HG02588 (cell line): ENCODE measurements at regions not wholly inside any gene's neighbourhood (a gene's known extent, or its start where the extent isn't known, plus 50 kb on each side); places are given as distances from the start of the nearest gene placed in this dataset.

ENCODE experiments used
- ATAC-seq: cut with Tn5 transposase; IDR thresholded peaks from one replicate; pipeline ENCODE4 v1.9.1; 2021; ENCODE audit warnings: mild to moderate bottlenecking, moderate library complexity; ENCODE audit not compliant: unreplicated experiment

GRCh38 chr4:33161202-33161601 is 2441.0 kb downstream of the PCDH7 start:
- ATAC-seq, result no peak

GRCh38 chr4:33162122-33162521 is 2442.0 kb downstream of the PCDH7 start:
- no peak for ATAC-seq

GRCh38 chr4:33171873-33172525 is 2451.8 kb downstream of the PCDH7 start:
- ATAC-seq, result no peak

- no peak for ATAC-seq
These were observed 2456.4 kb downstream of the PCDH7 start for GRCh38 chr4:33176566-33176965.

GRCh38 chr4:33184657-33185290 is 2464.6 kb downstream of the PCDH7 start:
- ATAC-seq, result peak; percentile 83

- peak; percentile 48 for ATAC-seq
These were observed 2466.9 kb downstream of the PCDH7 start for GRCh38 chr4:33187035-33187434.

GRCh38 chr4:33188733-33189132 is 2468.6 kb downstream of the PCDH7 start:
- no peak for ATAC-seq

- no peak for ATAC-seq
These were observed 2469.0 kb downstream of the PCDH7 start for GRCh38 chr4:33189169-33189568.

GRCh38 chr4:33193109-33193508 is 2472.9 kb downstream of the PCDH7 start:
- no peak for ATAC-seq

- ATAC-seq, result no peak
These were observed 2480.2 kb downstream of the PCDH7 start for GRCh38 chr4:33200377-33200776.

GRCh38 chr4:33218238-33218637 is 2498.1 kb downstream of the PCDH7 start:
- no peak for ATAC-seq

- ATAC-seq, result peak; percentile 46
These were observed 2506.0 kb downstream of the PCDH7 start for GRCh38 chr4:33226133-33226532.

- no peak for ATAC-seq
These were observed 2506.6 kb downstream of the PCDH7 start for GRCh38 chr4:33226783-33227182.

- ATAC-seq, result no peak
These were observed 2534.9 kb downstream of the PCDH7 start for GRCh38 chr4:33255094-33255493.

- ATAC-seq, result no peak
These were observed 2535.3 kb downstream of the PCDH7 start for GRCh38 chr4:33255507-33255906.

- ATAC-seq, result no peak
These were observed 2542.7 kb downstream of the PCDH7 start for GRCh38 chr4:33262824-33263223.

- no peak for ATAC-seq
These were observed 2548.6 kb downstream of the PCDH7 start for GRCh38 chr4:33268776-33269175.

- ATAC-seq, result no peak
These were observed 2550.2 kb downstream of the PCDH7 start for GRCh38 chr4:33270403-33270802.

GRCh38 chr4:33272722-33273121 is 2552.6 kb downstream of the PCDH7 start:
- ATAC-seq, result no peak

- ATAC-seq, result no peak
These were observed 2563.6 kb downstream of the PCDH7 start for GRCh38 chr4:33283818-33284217.

GRCh38 chr4:33296876-33297455 is 2576.8 kb downstream of the PCDH7 start:
- no peak for ATAC-seq

- no peak for ATAC-seq
These were observed 2582.2 kb downstream of the PCDH7 start for GRCh38 chr4:33302321-33302720.
